ENCODE measurements at regions not wholly inside any gene's neighbourhood (a gene's known extent, or its start where the extent isn't known, plus 50 kb on each side); places are given as distances from the start of the nearest gene placed in this dataset.

GRCh38 chr3:75295013-75295412, 369.1 kb upstream of the FRG2C start:
- 80% methylated on average over 3 of the region's 7 CpGs for WGBS (ENCODE audit: insufficient coverage)
- H3K4me1 ChIP-seq (ENCODE audit: control insufficient read depth in 2 of 2, insufficient read depth in 2 of 2, low read length in 2 of 2), result no peaks in the 10 kb centered on the region

GRCh38 chr3:75296858-75297257, 367.3 kb upstream of the FRG2C start:
- Histone ChIP-seq H2AFZ (ENCODE audit: insufficient read depth, low read depth, low read length, poor library complexity, severe bottlenecking) (no peak overlapping the region), H3K36me3 (replicated peaks in 1 of 2; ENCODE audit: control extremely low read depth in 1 of 2, control insufficient read depth in 1 of 2, extremely low read depth in 1 of 2, insufficient read depth in 2 of 2, low read length in 1 of 2) (no peaks in the 10 kb centered on the region), H3K9me3 (ENCODE audit: control extremely low read depth in 1 of 3, control insufficient read depth in 2 of 3, insufficient read depth in 1 of 3, low read length in 2 of 3) (no peaks in the 10 kb centered on the region), H3K4me1 (ENCODE audit: control insufficient read depth in 2 of 2, insufficient read depth in 2 of 2, low read length in 2 of 2) (no peaks in the 10 kb centered on the region), H3K4me2 (replicated peaks; ENCODE audit: low read depth, low read length, poor library complexity, severe bottlenecking) (no peak overlapping the region), H3K4me3 (ENCODE audit: control extremely low read depth in 1 of 5, extremely low read depth in 1 of 5, insufficient read depth in 1 of 5, low read depth in 2 of 5, low read length in 4 of 5) (no peak overlapping the region), H3K27me3 (replicated peaks in 1 of 4; ENCODE audit: control extremely low read depth in 1 of 4, control insufficient read depth in 3 of 4, insufficient read depth in 4 of 4, low read length in 3 of 4) (no peaks in the 10 kb centered on the region), H4K20me1 (ENCODE audit: control insufficient read depth, insufficient read depth, low read length, poor library complexity, severe bottlenecking) (no peaks in the 10 kb centered on the region), H3K27ac (ENCODE audit: low read length in 2 of 2) (no peak overlapping the region), H3K9ac (ENCODE audit: low read length) (no peak overlapping the region), H3K79me2 (ENCODE audit: control insufficient read depth, insufficient read depth, low read length) (no peaks in the 10 kb centered on the region)
- DNase-seq (no peak), ATAC-seq (ENCODE audit: low read depth) (no peak)
- POLR2A ChIA-PET, result no interaction called here
- intact Hi-C loops (cut with micrococcal nuclease), result no loop called here
- TF ChIP-seq CTCF (IDR thresholded peaks at IDR 0.05) (no peak), EZH2 (IDR thresholded peaks at IDR 0.05; ENCODE audit: borderline replicate concordance, insufficient read depth, low read depth, low read length, poor library complexity, severe bottlenecking) (no peak)
- Mint-ChIP-seq H3K9me3 (ENCODE audit: insufficient read depth) (no peaks in the 10 kb centered on the region), H3K27me3 (no peaks in the 10 kb centered on the region), H3K27ac (no peak overlapping the region), H3K4me1 (no peaks in the 10 kb centered on the region), H3K4me3 (no peak overlapping the region)
- CTCF ChIA-PET, result no interaction called here
- no CpG with 5 or more reads among the region's 3 CpGs for WGBS (ENCODE audit: insufficient coverage)

More at GRCh38 chr3:75295013-75295412, 369.1 kb upstream of the FRG2C start:
- Histone ChIP-seq H3K27ac (ENCODE audit: low read length in 2 of 2) (no peak overlapping the region), H4K20me1 (ENCODE audit: control insufficient read depth, insufficient read depth, low read length, poor library complexity, severe bottlenecking) (no peaks in the 10 kb centered on the region), H3K4me2 (replicated peaks; ENCODE audit: low read depth, low read length, poor library complexity, severe bottlenecking) (no peak overlapping the region), H3K36me3 (replicated peaks in 1 of 2; ENCODE audit: control extremely low read depth in 1 of 2, control insufficient read depth in 1 of 2, extremely low read depth in 1 of 2, insufficient read depth in 2 of 2, low read length in 1 of 2) (no peaks in the 10 kb centered on the region), H2AFZ (ENCODE audit: insufficient read depth, low read depth, low read length, poor library complexity, severe bottlenecking) (no peak overlapping the region), H3K9ac (ENCODE audit: low read length) (no peak overlapping the region), H3K27me3 (replicated peaks in 1 of 4; ENCODE audit: control extremely low read depth in 1 of 4, control insufficient read depth in 3 of 4, insufficient read depth in 4 of 4, low read length in 3 of 4) (no peaks in the 10 kb centered on the region), H3K79me2 (ENCODE audit: control insufficient read depth, insufficient read depth, low read length) (no peaks in the 10 kb centered on the region), H3K9me3 (ENCODE audit: control extremely low read depth in 1 of 3, control insufficient read depth in 2 of 3, insufficient read depth in 1 of 3, low read length in 2 of 3) (no peaks in the 10 kb centered on the region), H3K4me3 (ENCODE audit: control extremely low read depth in 1 of 5, extremely low read depth in 1 of 5, insufficient read depth in 1 of 5, low read depth in 2 of 5, low read length in 4 of 5) (no peak overlapping the region)
- CTCF ChIA-PET, result no interaction called here
- POLR2A ChIA-PET, result no interaction called here
- intact Hi-C loops (cut with micrococcal nuclease), result no loop called here
- Mint-ChIP-seq H3K4me1 (no peaks in the 10 kb centered on the region), H3K27me3 (no peaks in the 10 kb centered on the region), H3K9me3 (ENCODE audit: insufficient read depth) (no peaks in the 10 kb centered on the region), H3K4me3 (no peak overlapping the region), H3K27ac (no peak overlapping the region)
- DNase-seq, result no peak
- ATAC-seq (ENCODE audit: low read depth), result no peak
- TF ChIP-seq EZH2 (IDR thresholded peaks at IDR 0.05; ENCODE audit: borderline replicate concordance, insufficient read depth, low read depth, low read length, poor library complexity, severe bottlenecking) (no peak), CTCF (IDR thresholded peaks at IDR 0.05) (no peak)
